HFF-Myc (cell line): ENCODE measurements at regions not wholly inside any gene's neighbourhood (a gene's known extent, or its start where the extent isn't known, plus 50 kb on each side); places are given as distances from the start of the nearest gene placed in this dataset.

Experiments
- DNase-seq: peaks from one replicate; pipeline ENCODE4 v3.0.0-alpha.2; 2011; ENCODE audit warnings: low read depth; ENCODE audit errors: extremely low read depth
- H3K4me3 ChIP-seq: replicated peaks from 2 replicates; pipeline ENCODE4 v1.5.1; 2011; ENCODE audit warnings: low read depth, mild to moderate bottlenecking, control low read depth, low read length
- CTCF ChIP-seq: IDR thresholded peaks from 2 replicates; pipeline ENCODE4 v1.5.1; 2012; ENCODE audit warnings: mild to moderate bottlenecking, low read depth, low read length, control low read depth; ENCODE audit errors: missing control alignments

- H3K4me3 ChIP-seq = no peak overlapping the region
- TF ChIP-seq CTCF = no peak
Measured at GRCh38 chr4:122541996-122542395, 78.9 kb downstream of the IL21 start.

GRCh38 chr4:122540838-122541237 lies 80.0 kb downstream of the IL21 start:
- DNase-seq = no peak
- no peak for TF ChIP-seq CTCF
- no peak overlapping the region for H3K4me3 ChIP-seq

More at GRCh38 chr4:122541996-122542395, 78.9 kb downstream of the IL21 start:
- DNase-seq = no peak

GRCh38 chr4:122539861-122540465 lies 80.9 kb downstream of the IL21 start:
- no peak for TF ChIP-seq CTCF

GRCh38 chr4:122537388-122538135 lies 81.0 kb upstream of the IL2 start:
- H3K4me3 ChIP-seq = no peak overlapping the region
- DNase-seq = no peak
- no peak for TF ChIP-seq CTCF

More at GRCh38 chr4:122539861-122540465, 80.9 kb downstream of the IL21 start:
- DNase-seq = no peak
- no peak overlapping the region for H3K4me3 ChIP-seq

- DNase-seq = no peak
- TF ChIP-seq CTCF = no peak
- H3K4me3 ChIP-seq = no peak overlapping the region
Measured at GRCh38 chr4:122536001-122536400, 79.5 kb upstream of the IL2 start.

GRCh38 chr4:122534776-122535175 lies 78.3 kb upstream of the IL2 start:
- no peak for DNase-seq
- no peak overlapping the region for H3K4me3 ChIP-seq
- no peak for TF ChIP-seq CTCF
